NCI-H446 treated with DMSO at 0.1 percent for 48 hours (cell line): ENCODE measurements at regions not wholly inside any gene's neighbourhood (a gene's known extent, or its start where the extent isn't known, plus 50 kb on each side); places are given as distances from the start of the nearest gene placed in this dataset.
"Not testable (repeated sequence)": the region's sequence is repeated elsewhere in the genome, so short reads cannot be mapped to it uniquely, and the experiment has no call there.

Experiments used
- DNase-seq: peaks from one replicate; lab custom pipeline; 2025; lab: John Stamatoyannopoulos, UW

DNA sequence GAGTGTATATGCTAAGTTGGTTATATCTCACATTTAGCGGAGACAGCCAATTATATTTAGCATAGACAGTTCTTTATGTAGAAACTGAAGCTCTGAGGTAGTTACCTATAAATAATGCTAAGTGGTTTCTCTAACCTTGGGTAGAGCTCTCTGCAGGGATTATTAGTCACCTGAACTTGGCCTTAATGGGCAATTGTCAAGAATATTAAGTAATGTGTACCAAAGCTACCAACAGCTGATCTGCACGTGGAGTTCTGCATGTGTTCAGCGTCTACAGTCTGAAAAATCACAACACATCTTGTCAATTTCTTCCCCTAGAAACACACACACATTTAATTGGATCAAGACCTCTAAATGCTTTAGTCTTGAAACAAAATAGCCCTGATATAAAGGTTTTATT is 740.6 kb upstream of the FAM241A start:
- DNase-seq = no peak

GRCh38 chr4:111405989-111406388 is 739.3 kb upstream of the FAM241A start:
- DNase-seq = no peak

DNA sequence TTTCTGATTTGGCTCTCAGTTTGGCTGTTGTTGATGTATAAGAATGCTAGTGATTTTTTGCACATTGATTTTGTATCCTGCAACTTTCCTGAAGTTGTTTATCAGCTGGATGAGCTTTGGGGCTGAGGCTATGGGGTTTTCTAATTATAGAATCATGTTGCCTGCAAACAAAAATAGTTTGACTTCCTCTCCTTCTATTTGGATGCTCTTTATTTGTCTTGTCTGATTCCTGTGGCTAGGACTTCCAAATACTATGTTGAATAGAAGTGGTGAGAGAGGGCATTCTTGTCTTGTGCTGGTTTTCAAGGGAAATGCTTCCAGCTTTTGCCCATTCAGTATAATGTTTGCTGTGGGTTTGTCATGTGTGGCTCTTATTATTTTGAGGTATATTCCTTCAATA is 734.7 kb upstream of the FAM241A start:
- DNase-seq = no peak

- no peak for DNase-seq
Observed at GRCh38 chr4:111417521-111417920, 727.7 kb upstream of the FAM241A start.

- DNase-seq = no peak
Observed at GRCh38 chr4:111433441-111433840, 711.8 kb upstream of the FAM241A start.

DNA sequence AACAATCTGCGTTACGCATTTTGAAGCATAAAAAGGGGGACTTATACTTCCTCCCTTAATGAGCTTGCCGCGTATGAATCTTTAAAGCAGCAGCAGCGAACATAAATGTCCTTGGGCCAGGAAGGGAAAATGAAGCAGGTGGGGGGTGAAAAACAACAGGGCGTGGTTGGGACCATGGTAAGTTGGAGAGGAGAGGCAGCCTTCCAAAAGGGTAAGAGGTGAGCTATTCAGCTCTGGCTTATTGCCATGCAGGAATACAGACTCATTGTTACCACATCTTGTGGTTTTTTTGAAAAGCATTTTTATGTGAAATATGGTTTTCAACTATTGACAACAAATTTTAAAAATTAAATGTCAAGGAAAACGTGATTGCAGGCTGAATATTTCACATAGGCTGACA is 710.7 kb upstream of the FAM241A start:
- no peak for DNase-seq

- no peak for DNase-seq
Observed at GRCh38 chr4:111435986-111436744, 709.1 kb upstream of the FAM241A start.

- DNase-seq = no peak
Observed at GRCh38 chr4:111441687-111442086, 703.6 kb upstream of the FAM241A start.

- DNase-seq = not testable (repeated sequence)
Observed at GRCh38 chr4:111444836-111445235, 700.4 kb upstream of the FAM241A start.

- DNase-seq = no peak
Observed at GRCh38 chr4:111449657-111450056, 695.6 kb upstream of the FAM241A start.

- DNase-seq = no peak
Observed at GRCh38 chr4:111450867-111451266, 694.4 kb upstream of the FAM241A start.

- DNase-seq = no peak
Observed at GRCh38 chr4:111453216-111453615, 692.0 kb upstream of the FAM241A start.

GRCh38 chr4:111454961-111455360 is 690.3 kb upstream of the FAM241A start:
- DNase-seq = no peak

DNA sequence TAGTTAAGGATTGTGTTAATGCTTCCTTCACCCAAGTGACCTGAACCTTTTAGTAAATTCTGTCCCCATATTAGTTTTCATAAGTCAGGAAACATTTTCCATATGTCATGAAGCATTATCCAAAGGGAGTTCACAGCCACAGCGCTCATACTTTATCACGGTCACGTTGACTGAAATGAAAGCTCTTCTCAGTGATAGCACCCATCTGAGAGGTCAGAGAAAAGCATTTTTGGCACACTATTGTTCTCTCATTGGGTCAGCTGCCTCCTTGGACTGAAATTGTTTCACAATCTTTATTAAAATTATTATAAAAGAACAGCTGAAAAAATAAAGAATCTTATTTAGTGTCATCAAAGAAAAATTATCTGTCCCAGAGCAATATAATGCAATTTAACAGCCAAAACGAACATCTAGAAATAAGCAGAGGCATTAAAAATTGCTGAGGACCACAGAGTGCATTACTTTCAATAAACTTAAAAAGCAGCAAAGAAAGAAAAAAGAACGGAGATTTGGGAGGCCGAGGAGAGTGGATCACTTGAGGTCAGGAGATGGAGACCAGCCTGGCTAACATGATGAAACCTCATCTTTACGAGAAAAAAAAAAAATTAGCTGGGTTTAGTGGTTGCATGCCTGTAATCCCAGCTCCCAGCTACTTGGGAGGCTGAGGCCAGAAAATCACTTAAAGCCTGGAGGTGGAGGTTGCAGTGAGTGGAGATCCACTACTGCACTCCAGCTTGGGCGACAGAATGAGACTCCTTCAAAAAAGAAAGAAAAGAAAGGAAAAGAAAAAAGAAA is 680.8 kb upstream of the FAM241A start:
- DNase-seq = no peak

DNA sequence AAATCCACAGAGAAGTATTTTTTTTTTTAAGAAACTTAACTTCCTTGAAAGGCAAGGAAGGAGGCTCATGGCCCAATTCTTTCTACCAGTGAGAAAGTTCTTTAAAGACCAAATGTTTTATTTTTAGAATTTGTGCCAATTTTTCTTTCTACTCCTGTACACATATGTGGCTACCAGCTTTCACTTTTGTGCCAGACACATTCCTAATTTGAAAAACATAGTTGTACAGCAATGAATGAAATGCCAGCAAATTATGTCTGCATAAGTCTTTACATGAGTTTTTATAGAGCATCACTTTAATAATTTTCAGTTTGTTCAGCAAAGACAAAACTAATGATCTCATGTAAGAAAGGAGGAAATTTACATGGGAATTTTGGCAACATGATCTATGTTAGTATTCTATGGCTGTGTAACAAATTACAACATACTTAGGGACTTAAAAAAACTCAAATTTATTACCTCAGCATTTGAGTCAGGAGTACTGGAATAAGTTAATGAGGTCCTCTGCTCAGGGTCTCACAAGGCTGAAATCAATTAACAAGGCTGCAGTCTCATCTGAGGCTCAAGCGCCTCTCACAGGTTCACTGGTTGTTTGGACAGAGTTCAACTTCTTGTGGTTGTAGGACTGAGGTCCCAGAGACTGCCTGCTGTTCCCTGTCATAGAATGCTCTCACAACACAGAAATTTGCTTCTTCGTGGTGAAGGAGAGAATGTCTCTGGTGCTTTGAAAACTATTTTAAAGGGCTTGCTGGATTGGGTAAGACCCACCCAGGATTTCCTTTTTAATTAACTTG is 678.2 kb upstream of the FAM241A start:
- peak; percentile 35 for DNase-seq

DNA sequence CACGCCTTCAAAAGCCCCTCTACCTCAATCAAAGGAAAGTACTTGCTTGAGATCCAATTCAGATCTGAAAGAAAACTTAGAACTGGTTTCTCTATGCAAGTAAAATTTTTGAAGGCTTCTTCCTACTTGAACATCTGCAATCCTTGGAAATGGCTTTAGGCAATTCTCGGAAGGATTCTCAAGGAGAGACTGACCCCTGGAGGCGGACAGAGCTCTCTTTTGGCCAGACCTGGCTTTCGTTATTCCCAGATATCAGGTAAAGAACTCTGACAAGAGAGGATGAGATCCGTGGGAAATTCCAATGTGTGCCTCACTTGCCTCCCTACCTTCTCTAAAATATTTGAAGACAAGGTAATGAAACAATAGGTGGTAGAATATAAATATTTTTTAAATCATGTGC is 670.3 kb upstream of the FAM241A start:
- DNase-seq = peak; percentile 21

DNA sequence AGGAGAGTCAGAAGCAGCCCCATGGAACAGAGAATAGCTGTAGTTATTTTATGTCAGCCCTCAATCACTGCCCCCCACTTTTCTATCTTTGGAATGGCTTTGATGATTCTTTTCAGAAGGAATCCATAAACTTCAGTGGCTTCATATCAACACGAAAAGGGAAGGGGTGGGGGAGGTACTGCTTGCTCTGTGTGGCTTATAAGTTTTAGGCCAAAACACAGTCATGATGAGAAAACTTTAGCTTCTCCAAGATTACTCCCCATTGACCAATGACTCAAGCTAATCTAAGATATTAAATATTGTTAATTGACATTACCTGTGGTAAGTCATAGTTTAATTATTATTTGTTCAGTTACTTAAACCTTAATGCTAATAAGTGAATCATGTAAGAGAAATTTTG is 669.6 kb upstream of the FAM241A start:
- no peak for DNase-seq

DNA sequence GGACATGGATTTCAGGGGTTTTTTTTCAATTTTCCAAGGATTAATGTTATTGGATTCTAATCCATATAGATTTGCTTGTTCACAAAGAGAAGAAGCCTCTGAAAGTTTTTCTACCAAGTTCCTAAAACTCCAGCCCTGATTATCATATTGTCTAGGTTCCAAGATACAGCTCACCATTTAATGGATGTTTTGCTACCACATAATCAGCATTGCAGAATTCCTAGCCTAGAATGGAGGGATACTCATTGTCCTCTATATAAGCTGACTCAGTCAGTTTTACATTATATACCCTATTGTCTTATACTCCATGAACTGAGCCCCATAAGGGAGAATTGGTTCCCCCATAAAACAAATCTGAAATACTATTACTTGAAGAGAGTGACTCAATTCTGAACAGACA is 664.7 kb upstream of the FAM241A start:
- no peak for DNase-seq

DNA sequence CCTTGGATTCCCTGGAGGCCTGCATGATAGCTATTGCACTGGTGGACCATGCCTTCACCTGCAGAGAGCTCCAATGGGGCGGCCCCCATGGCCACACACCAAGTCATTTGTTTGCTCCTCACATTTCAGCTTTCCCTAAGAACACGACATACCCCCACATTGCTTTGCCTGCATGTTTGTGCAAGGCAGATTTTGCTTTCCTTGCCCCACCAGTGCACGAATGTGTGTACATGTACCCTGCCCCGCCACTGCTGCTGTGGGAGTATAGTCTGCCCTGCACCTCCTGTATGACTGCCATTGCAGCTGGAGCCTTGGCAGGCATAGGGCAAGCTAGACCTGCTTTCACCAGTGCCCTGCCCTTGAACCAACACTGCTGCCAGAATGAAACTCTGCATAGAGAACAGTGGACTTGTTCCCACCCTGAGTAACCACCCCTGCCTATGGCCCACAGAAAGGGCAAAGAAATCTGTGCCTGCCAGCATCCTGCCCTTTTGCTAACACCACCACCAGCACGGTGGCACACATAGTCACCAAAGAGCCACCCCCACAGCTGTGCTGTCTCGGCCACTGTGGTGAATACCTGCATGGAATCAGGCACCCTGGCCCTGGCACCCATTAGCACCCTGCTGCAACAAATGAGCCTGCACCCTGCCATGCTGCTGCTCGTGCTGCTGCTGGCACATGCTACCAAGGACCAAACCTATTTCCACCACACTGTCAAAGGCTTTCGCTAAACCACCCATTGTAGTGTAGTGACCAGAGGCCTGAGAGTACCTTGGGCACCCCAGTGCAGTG is 661.7 kb upstream of the FAM241A start:
- no peak for DNase-seq

- no peak for DNase-seq
Observed at GRCh38 chr4:111492496-111492895, 652.8 kb upstream of the FAM241A start.

DNA sequence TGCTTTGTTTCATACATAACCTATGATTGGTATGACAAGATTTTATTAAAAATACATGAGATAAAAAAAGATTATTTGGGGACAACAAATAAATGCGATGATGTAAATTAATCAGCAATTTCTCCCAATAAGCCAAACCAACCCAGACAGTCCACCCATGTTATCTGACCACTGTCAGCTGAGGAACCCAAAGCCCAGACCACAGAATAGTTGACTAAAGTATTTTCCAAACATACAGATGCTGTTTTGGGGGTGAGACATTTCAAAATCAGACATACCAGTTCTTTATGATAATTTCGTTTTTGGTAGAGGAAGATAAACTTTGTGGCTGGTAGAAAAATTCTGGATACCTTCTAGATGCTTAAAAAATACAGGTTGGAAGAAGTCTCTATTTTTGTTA is 650.8 kb upstream of the FAM241A start:
- no peak for DNase-seq

DNA sequence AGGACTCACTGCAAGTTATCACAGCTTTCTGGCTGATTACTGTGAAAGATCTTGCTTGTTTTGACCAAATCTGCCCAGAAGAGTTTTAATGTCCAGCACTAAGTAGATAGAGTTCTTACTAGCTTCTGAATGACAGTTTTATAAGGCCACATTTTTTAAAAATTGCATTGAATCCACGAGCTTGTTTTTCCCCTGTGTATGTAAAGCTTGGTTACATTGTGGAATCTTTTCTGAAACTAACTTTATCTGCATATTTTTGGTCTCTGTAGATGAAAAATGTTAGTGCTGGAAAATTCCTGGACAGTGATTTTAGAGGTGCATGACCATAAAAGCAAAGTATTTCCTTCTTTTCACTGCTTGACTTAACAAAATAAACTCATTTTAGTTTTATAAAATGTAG is 650.3 kb upstream of the FAM241A start:
- DNase-seq = no peak
